ENCODE measurements at regions not wholly inside any gene's neighbourhood (a gene's known extent, or its start where the extent isn't known, plus 50 kb on each side); places are given as distances from the start of the nearest gene placed in this dataset.

DNA sequence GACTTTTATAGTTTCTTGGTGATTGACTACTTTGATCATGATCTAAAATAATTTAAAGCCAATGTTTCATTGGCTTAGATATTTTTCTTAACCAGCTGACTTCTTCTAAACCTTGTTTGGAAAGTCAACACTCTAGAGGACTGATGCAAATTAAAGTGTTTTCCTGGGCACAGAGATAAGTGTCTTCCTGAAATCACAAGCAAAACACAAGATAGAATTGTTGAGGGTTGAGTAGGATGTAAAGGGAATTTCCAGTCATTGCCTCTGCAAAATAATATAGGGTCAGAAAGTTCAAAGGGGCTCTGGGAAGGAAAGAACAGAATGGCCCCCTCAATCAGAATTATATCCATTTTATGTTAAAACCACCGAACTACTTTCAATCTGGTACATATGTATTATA lies 156.3 kb upstream of the LRIG3 start:
- no peak for DNase-seq (ENCODE audit: low spot score)
- no TSS peak for BruUV-seq (replicated peaks)
- ChIA-PET CTCF (no interaction called here), POLR2A (ENCODE audit: low non-redundant PET) (no interaction called here)
- Histone ChIP-seq H3K27ac (ENCODE audit: low read depth, low read length, poor library complexity, severe bottlenecking) (no peak overlapping the region), H3K9me3 (ENCODE audit: low read depth, low read length, poor library complexity, severe bottlenecking) (no peaks in the 10 kb centered on the region), H3K4me3 (ENCODE audit: low read depth, low read length, poor library complexity, severe bottlenecking) (no peak overlapping the region), H3K4me1 (ENCODE audit: insufficient read depth, low read length, poor library complexity, severe bottlenecking) (peaks cover 6% of the 10 kb centered on the region), H3K36me3 (ENCODE audit: insufficient read depth, low read length, poor library complexity, severe bottlenecking) (no peaks in the 10 kb centered on the region), H3K27me3 (replicated peaks; ENCODE audit: insufficient read depth, low read depth, low read length, poor library complexity) (no peaks in the 10 kb centered on the region)
- no peak for TF ChIP-seq EZH2 (IDR thresholded peaks at IDR 0.05; ENCODE audit: borderline replicate concordance, low read depth, low read length, poor library complexity, severe bottlenecking)
- TF ChIP-seq, protein P1, sequence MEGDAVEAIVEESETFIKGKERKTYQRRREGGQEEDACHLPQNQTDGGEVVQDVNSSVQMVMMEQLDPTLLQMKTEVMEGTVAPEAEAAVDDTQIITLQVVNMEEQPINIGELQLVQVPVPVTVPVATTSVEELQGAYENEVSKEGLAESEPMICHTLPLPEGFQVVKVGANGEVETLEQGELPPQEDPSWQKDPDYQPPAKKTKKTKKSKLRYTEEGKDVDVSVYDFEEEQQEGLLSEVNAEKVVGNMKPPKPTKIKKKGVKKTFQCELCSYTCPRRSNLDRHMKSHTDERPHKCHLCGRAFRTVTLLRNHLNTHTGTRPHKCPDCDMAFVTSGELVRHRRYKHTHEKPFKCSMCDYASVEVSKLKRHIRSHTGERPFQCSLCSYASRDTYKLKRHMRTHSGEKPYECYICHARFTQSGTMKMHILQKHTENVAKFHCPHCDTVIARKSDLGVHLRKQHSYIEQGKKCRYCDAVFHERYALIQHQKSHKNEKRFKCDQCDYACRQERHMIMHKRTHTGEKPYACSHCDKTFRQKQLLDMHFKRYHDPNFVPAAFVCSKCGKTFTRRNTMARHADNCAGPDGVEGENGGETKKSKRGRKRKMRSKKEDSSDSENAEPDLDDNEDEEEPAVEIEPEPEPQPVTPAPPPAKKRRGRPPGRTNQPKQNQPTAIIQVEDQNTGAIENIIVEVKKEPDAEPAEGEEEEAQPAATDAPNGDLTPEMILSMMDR (conservative IDR thresholded peaks at IDR 0.05; ENCODE audit: low read depth, low read length), result no peak
- intact Hi-C loops (cut with micrococcal nuclease; ENCODE audit: unreplicated experiment), result no loop called here

DNA sequence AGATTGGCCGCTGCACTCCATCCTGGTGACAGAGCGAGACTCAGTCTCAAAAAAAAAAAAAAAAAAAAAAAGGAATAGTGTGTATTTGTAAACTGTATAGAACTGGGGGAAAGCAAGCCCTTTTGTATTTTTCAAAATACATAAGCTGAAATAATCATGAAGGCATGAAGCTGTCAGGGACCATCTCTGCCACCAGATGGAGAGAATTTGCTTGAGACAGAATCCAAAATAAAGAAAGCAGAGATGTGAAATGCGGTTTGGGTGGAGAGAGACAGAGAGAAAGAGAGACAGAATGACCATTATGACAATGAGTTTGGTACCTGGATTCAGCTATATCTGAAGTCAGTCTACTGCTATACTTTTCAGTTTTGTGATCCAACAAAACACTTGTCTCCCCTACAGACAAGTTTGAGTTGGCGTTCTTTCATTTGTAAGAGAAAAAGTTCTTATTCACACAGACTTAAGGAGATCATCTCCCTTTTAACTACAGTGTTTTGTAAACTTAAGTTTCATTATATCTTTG lies 155.7 kb upstream of the LRIG3 start:
- Histone ChIP-seq H3K9me3 (ENCODE audit: low read depth, low read length, poor library complexity, severe bottlenecking) (no peaks in the 10 kb centered on the region), H3K27ac (ENCODE audit: low read depth, low read length, poor library complexity, severe bottlenecking) (no peak overlapping the region), H3K4me1 (ENCODE audit: insufficient read depth, low read length, poor library complexity, severe bottlenecking) (peaks cover 6% of the 10 kb centered on the region), H3K36me3 (ENCODE audit: insufficient read depth, low read length, poor library complexity, severe bottlenecking) (no peaks in the 10 kb centered on the region), H3K27me3 (replicated peaks; ENCODE audit: insufficient read depth, low read depth, low read length, poor library complexity) (no peaks in the 10 kb centered on the region), H3K4me3 (ENCODE audit: low read depth, low read length, poor library complexity, severe bottlenecking) (no peak overlapping the region)
- TF ChIP-seq EZH2 (IDR thresholded peaks at IDR 0.05; ENCODE audit: borderline replicate concordance, low read depth, low read length, poor library complexity, severe bottlenecking), result no peak
- TF ChIP-seq, protein P1 (conservative IDR thresholded peaks at IDR 0.05; ENCODE audit: low read depth, low read length), result no peak
- intact Hi-C loops (cut with micrococcal nuclease; ENCODE audit: unreplicated experiment), result no loop called here
- DNase-seq (ENCODE audit: low spot score), result no peak
- ChIA-PET POLR2A (ENCODE audit: low non-redundant PET) (no interaction called here), CTCF (interaction anchor here (0.6 to 0.7 kb wide), 2 partner anchors 9 to 683 kb away, joined by 4 to 13 read pairs; no protein-coding TSS in a partner anchor)
- no TSS peak for BruUV-seq (replicated peaks)

DNA sequence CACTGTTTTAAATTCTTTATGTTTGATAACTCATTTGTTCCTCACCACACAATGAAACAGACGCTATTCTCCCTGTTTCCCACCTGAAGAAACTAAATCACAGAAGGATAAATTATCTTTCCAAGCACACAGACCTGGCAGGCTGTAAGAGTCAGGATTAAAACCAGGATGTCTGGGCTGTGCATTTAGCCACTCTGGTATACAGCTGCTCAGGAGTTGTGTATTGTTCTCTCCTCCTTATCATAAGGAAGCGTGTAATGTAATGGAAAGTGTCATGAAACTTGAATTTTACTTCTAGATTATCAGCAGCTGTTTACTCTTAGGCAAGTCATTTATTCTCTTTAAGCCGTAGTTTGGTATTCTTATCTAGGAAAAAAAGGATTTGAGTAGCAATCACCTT lies 154.8 kb upstream of the LRIG3 start:
- Histone ChIP-seq H3K27me3 (replicated peaks; ENCODE audit: insufficient read depth, low read depth, low read length, poor library complexity) (no peaks in the 10 kb centered on the region), H3K36me3 (ENCODE audit: insufficient read depth, low read length, poor library complexity, severe bottlenecking) (no peaks in the 10 kb centered on the region), H3K4me1 (ENCODE audit: insufficient read depth, low read length, poor library complexity, severe bottlenecking) (peaks cover 13% of the 10 kb centered on the region), H3K9me3 (ENCODE audit: low read depth, low read length, poor library complexity, severe bottlenecking) (no peaks in the 10 kb centered on the region), H3K4me3 (ENCODE audit: low read depth, low read length, poor library complexity, severe bottlenecking) (no peak overlapping the region), H3K27ac (ENCODE audit: low read depth, low read length, poor library complexity, severe bottlenecking) (no peak overlapping the region)
- intact Hi-C loops (cut with micrococcal nuclease; ENCODE audit: unreplicated experiment), result no loop called here
- TF ChIP-seq, protein P1 (conservative IDR thresholded peaks at IDR 0.05; ENCODE audit: low read depth, low read length), result no peak
- no peak for TF ChIP-seq EZH2 (IDR thresholded peaks at IDR 0.05; ENCODE audit: borderline replicate concordance, low read depth, low read length, poor library complexity, severe bottlenecking)
- DNase-seq (ENCODE audit: low spot score), result no peak
- no TSS peak for BruUV-seq (replicated peaks)
- POLR2A ChIA-PET (ENCODE audit: low non-redundant PET), result no interaction called here
- CTCF ChIA-PET, result no interaction called here
